HG03460 (cell line): ENCODE measurements at regions not wholly inside any gene's neighbourhood (a gene's known extent, or its start where the extent isn't known, plus 50 kb on each side); places are given as distances from the start of the nearest gene placed in this dataset.

ENCODE experiments used
- ATAC-seq: cut with Tn5 transposase; IDR thresholded peaks from one replicate; pipeline ENCODE4 v1.9.1; 2021; ENCODE audit not compliant: unreplicated experiment

GRCh38 chr20:24199501-24199900, 210.9 kb upstream of the GGTLC1 start:
- no peak for ATAC-seq

- no peak for ATAC-seq
Measured at GRCh38 chr20:24194143-24194542, 205.6 kb upstream of the GGTLC1 start.

- ATAC-seq = no peak
Measured at GRCh38 chr20:24190905-24191304, 202.3 kb upstream of the GGTLC1 start.

- no peak for ATAC-seq
Measured at GRCh38 chr20:24185791-24186190, 197.2 kb upstream of the GGTLC1 start.

GRCh38 chr20:24181151-24181550, 192.6 kb upstream of the GGTLC1 start:
- no peak for ATAC-seq

- no peak for ATAC-seq
Measured at GRCh38 chr20:24169256-24169655, 180.7 kb upstream of the GGTLC1 start.

GRCh38 chr20:24166412-24166811, 177.8 kb upstream of the GGTLC1 start:
- no peak for ATAC-seq

GRCh38 chr20:24166123-24166381, 177.5 kb upstream of the GGTLC1 start:
- no peak for ATAC-seq

- no peak for ATAC-seq
Measured at GRCh38 chr20:24165301-24166122, 176.9 kb upstream of the GGTLC1 start.

GRCh38 chr20:24164360-24164759, 175.8 kb upstream of the GGTLC1 start:
- ATAC-seq = no peak

- no peak for ATAC-seq
Measured at GRCh38 chr20:24163506-24163905, 174.9 kb upstream of the GGTLC1 start.

- ATAC-seq = no peak
Measured at GRCh38 chr20:24160563-24161281, 172.1 kb upstream of the GGTLC1 start.

GRCh38 chr20:24158281-24158680, 169.7 kb upstream of the GGTLC1 start:
- no peak for ATAC-seq

- ATAC-seq = no peak
Measured at GRCh38 chr20:24157213-24157612, 168.6 kb upstream of the GGTLC1 start.

- no peak for ATAC-seq
Measured at GRCh38 chr20:24153101-24154040, 164.8 kb upstream of the GGTLC1 start.

- ATAC-seq = no peak
Measured at GRCh38 chr20:24151621-24152294, 163.2 kb upstream of the GGTLC1 start.

- ATAC-seq = no peak
Measured at GRCh38 chr20:24150406-24150805, 161.8 kb upstream of the GGTLC1 start.

- ATAC-seq = no peak
Measured at GRCh38 chr20:24149881-24150307, 161.3 kb upstream of the GGTLC1 start.

GRCh38 chr20:24149175-24149574, 160.6 kb upstream of the GGTLC1 start:
- ATAC-seq = no peak

GRCh38 chr20:24148372-24148771, 159.8 kb upstream of the GGTLC1 start:
- peak; percentile 69 for ATAC-seq

- no peak for ATAC-seq
Measured at GRCh38 chr20:24147961-24148360, 159.4 kb upstream of the GGTLC1 start.
